ENCODE measurements at regions not wholly inside any gene's neighbourhood (a gene's known extent, or its start where the extent isn't known, plus 50 kb on each side); places are given as distances from the start of the nearest gene placed in this dataset.
"Not testable (repeated sequence)": the region's sequence is repeated elsewhere in the genome, so short reads cannot be mapped to it uniquely, and the experiment has no call there.

DNA sequence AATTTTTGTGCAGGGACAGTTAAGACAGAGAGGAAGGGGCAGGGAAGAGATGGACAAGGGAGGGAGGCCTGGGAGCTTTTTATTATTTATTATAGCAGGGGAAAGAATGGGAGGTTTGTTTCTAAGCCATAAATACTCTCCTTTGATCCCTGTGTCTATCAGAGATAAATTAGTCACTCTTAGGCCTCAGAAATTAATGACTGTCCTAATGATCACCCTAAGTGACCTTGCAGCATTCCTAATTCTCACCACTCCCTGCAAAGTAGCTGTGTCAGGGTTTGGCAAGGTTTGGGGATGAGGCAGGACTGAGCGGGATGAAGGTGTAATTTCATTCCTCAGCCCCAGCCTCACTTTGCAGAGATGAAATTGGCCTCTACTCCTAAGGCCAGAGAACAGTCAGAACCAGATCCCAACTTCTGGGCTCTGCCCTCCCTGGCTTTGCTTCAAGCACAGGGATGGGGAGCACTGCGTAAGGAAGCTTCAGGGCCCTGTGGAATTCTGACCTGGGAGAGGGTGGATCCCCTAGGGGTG lies 95.0 kb downstream of the TMEM17 start:
- no peak for DNase-seq (ENCODE audit: low read depth)

DNA sequence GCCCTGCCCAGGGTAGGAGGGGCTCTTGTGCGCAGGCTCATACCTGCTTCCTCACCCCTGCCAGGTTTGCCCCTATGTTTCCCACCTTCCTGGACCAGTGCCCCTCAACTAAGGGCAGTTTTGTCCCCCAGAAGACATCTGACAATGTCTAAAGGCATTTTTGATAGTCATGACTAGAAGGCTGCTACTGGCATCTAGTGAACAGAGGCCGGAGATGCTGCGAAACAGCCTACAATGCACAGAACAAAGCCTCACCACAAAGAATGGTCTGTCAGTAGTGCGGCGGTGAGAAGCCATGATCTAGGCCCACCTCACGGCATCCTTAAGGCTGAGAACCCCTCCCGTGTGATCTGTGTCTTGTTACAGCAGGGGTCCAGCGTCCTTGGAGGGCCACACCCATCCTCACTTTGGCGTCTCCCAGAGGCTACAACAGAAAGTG lies 96.0 kb downstream of the TMEM17 start:
- DNase-seq (ENCODE audit: low read depth), result no peak

DNA sequence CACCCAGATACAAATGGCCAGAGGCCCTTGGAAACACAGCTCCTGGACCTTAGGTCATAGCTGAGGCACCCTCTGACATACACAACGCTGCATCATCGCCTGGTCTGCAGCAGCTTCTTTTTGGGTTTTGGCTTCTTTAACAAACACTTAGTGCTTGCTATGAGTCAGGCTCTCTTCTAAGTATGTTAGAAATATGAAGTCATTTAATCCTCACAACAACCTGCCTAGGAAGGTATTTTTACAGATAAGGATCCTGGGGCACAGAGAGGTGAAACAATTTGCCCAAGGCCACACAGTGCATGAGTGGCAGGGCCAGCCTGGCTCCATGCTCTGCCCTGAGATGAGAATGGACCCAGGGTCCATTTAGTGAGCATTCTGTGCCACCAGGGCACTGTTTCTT lies 96.6 kb downstream of the TMEM17 start:
- DNase-seq (ENCODE audit: low read depth), result no peak

DNA sequence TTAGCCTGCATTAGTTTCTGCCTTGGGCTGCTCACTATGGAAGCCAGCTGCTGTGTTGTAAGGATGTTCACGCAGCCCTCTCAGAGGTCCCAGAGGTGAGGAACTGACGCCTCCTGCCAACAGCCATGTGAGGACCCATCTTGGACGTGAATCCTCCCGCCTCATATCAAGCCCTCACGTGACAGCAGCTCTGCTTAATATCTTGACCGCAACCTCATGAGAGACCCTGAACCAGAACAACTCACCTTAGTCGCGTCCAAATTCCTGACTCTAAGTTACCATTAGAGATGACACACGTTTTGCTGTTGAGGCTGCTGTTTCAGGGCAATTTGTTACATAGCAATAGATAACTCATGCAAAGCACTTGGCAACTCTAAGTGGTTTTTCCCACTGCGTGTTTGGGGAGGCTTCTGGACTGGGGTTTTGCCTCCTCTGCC lies 97.7 kb downstream of the TMEM17 start:
- no peak for DNase-seq (ENCODE audit: low read depth)

DNA sequence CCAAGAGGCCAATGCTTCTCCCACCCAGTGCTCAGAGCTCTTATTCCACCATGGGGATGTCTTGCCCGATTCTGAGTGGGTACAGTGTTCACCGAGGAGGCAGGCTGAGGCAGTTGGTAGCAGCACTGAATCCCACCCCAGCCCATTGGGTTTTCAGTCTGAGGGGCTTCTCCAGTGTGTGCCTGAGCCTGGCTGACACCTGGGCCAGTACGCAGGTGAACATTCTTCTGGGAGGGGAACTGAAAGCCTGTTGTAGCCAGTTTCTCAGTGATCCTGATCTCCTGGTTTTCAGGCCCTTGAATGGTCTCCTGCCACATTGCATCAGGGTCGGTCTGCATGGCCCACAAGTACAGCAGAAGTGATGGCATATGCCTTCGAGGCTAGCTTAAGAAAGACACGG lies 98.2 kb downstream of the TMEM17 start:
- DNase-seq (ENCODE audit: low read depth), result no peak

DNA sequence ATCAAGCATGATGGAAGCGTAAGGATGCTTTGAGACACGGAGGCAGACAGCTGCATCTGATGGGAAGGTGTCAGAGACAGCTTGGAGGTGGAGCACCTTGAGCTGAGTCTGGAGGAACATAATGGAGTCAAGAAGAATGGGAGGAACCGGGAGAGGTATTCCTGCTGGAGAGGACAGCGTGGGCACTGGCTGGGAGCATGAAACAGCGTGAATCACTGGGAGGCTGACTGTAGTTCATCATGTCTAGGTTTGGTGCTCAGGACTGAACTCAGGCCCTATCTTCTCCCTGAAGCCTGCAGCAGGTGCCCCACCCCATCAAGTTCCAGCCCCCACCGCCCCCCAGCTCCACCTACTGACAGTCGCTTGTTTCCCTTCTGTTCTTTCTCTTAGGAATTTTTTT lies 98.6 kb downstream of the TMEM17 start:
- DNase-seq (ENCODE audit: low read depth), result no peak

DNA sequence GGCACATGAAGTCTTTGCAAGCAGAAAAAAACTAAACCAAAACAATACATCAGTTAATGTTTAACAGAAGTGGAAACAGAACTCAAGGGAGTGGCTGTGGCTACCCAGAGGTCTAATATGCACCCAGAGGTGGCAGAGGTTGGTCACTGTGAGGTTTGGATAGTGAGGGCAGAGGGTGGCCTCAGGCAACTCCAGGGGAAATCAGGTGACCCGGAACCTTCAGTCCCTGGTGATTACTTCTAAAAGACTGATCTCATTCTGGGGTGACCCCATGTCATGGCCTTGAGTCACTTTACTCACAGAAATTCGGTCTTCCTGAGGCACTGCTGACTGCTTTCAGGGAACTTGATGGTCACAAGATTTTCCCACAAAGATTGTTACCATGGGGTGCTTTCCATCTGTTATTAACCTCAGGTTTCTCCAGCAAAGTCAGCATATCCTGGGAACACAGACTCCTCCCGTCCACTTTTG lies 99.4 kb downstream of the TMEM17 start:
- no peak for DNase-seq (ENCODE audit: low read depth)

DNA sequence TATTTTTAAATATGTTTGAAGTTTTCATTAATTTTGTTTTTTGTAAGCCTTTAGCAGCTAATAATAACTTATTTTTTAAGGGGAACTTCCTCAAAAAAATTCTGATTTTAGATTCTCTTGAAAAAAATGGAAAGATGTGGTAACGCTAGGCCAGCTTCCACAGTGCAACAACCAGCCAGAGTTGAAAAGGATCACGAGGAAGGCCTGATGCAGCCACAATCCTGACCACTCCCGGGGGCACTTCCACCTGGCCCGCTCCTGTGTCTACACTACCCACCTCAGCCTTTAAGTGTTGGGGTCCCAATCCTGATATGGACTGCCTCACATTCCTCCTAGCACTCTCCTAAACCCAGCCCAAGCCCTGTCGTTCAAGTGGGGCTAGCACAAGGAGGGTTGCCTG lies 101.1 kb downstream of the TMEM17 start:
- no peak for DNase-seq (ENCODE audit: low read depth)

DNA sequence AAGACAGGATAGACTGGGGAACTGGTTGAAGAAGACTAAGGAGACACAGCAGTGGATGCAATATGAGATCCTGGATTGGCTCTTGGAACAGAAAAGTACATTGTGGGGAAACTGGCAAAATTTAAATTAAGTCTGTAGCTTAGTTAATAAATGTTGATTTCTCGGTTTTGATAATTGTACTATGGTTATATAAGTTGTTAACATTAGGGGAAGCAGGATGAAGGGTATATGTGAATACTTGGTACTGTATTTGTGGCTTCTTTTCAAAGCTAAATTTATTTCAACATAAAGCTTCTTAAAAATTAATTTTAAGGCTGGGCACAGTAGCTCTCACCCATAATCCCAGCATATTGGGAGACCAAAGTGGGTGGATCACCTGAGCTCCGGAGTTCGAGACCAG lies 103.8 kb downstream of the TMEM17 start:
- DNase-seq (ENCODE audit: low read depth), result no peak

DNA sequence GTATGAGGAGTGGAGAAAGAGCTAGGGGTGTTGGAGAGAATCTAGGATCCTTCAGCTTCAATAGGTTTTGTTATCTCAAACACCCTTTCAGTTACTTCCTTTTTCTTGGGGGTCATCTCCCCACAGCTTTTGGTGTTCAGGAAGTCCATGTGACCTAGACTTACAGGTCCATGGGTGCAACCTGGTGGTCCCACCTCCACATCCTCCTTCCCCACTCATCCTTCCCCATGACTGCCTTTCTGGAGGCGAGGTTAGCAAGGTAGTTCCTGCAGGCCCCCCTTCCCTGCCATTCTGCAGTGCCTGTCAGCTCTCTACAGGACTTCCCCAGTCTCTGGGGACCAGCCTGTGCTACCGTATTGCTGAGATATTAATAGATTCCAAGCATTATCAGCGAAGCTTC lies 107.6 kb downstream of the TMEM17 start:
- DNase-seq (ENCODE audit: low read depth), result no peak

DNA sequence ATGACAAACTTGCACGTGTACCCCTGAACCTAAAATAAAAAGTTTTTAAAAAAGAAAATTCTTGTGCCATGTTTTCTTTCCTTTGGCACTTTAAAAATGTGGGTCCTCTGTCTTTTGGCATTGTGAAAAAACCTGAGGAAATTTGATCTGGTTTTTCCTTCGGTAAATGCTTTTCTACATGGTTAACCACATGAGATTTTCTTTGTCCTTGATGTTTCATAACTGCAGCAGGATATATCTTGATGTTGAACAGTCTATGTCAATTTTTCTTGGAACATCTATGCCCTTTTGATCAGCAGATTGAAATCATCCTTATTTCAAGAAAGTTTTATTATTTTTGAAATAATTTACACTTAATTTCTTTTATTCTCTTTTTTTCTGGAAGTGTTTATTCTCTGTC lies 109.1 kb downstream of the TMEM17 start:
- DNase-seq (ENCODE audit: low read depth), result no peak

DNA sequence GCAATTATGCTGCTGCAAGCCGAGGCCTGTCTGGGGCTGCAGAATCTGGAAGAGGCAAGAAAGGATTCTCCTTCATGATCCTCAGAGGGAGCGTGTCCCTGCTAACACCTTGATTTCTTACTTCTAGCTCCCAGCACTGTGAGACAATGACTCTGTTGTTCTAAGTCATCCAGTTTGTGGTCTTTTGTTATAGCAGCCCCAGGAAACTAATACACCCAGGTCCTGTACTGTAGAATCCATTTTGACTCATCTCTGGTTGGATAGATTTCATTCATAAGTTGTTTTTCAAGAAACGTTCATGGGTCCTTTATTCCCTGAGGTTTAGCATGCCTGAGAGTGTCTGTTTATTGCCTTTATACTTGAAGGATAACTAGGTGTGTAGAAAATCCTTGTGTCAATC lies 112.7 kb downstream of the TMEM17 start:
- DNase-seq (ENCODE audit: low read depth), result no peak

DNA sequence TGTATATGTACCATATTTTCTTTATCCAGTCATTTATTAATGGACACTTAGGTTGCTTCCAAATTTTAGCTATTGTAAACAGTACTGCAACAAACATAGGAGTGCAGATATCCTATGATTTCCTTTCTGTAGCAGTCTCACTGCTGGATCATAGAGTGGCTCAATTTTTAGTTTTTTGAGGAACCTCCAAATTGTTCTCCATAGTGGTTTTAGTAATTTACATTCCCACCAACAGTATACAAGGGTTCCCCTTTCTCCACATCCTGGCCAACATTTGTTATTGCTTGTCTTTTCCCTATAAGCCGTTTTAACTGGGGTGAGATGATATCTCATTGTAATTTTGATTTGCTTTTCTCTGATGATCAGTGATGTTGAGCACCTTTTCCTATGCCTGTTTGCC lies 114.3 kb downstream of the TMEM17 start:
- no peak for DNase-seq (ENCODE audit: low read depth)

DNA sequence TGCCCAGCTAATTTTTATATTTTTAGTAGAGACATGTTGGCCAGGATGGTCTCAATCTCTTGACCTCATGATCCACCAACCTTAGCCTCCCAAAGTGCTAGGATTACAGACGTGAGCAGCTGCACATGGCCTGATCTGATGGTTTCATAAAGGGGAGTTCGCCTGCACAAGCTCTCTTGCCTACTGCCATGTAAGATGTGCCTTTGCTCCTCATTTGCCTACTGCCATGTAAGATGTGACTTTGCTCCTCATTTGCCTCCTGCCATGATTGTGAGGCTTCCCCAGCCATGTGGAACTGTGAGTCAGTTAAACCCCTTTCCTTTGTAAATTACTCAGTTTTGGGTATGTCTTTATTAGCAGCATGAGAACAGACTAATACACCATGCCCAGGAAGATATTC lies 119.6 kb downstream of the TMEM17 start:
- not testable (repeated sequence) for DNase-seq (ENCODE audit: low read depth)

DNA sequence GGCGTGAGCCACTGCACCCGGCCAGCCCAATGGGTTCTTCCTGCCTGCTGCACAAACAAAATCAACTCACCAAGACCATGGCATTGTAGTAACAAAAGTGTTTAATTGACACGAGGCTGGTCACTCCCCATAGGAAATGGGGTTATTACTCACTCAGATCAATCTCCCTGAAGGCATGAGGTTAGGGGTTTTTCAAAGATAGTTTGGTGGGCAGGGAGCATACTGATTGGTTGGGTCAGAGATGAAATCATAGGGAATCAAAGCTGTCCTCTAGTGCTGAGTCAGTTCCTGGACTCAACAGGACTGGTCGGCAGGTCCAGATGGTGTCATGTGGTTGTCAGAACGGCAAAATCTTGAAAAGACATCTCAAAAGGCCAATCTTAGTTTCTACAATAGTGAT lies 122.1 kb downstream of the TMEM17 start:
- DNase-seq (ENCODE audit: low read depth), result no peak

DNA sequence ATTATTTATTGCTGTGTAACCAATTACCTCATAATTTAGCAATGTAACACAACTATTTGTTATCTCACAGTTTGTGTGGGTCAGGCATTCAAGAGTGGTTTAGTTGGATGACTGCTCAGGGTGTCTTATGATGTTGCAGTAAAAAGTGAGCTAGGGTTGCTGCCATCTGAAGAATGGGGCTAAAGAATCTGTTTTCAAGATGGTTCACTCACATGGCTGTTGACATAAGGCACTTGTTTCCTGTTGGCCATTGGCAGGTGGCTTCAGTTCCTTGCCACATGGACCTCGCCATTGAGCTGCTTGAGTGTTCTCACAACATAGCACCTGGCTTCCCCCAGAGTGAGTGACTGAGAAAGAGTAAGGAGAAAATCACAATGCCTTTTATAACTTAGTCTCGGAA lies 123.2 kb downstream of the TMEM17 start:
- no peak for DNase-seq (ENCODE audit: low read depth)

DNA sequence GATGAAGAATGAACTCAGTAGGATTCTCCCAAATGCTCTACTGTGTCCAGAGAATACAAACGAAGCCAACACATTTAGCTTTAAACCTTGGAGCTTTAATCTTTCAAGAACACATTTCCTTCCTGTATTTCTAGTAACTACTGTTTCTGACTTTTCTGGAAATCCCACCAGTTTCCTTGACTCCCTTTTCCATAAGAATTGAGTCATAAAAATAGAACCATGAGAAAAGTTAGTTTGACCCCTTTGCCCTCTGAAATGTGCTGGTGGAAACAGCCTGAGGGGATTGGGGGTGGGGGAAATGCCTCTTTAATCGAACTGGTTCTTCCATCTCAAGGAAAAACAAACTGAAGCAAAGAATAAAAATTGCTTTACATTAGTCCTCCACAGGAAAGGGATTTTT lies 123.9 kb downstream of the TMEM17 start:
- no peak for DNase-seq (ENCODE audit: low read depth)

DNA sequence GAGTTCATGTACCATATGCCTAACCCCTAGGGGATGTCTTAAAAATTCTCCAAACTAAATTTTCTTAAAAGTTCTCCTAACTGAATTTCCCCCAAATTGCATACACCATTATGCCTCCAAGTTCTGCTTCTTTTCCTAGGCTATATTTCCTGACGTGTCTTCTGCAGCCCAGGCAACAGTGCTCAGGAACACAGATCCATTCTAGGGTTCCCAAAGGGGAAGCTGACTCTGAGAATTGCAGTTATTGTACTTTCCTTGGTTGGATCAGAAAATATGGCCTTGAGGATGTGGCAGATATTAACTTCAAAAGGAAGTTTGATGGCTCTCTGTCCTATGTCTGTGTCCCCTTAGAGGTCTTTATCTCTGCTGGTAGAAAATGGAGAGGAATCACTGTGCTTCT lies 124.3 kb downstream of the TMEM17 start:
- no peak for DNase-seq (ENCODE audit: low read depth)

DNA sequence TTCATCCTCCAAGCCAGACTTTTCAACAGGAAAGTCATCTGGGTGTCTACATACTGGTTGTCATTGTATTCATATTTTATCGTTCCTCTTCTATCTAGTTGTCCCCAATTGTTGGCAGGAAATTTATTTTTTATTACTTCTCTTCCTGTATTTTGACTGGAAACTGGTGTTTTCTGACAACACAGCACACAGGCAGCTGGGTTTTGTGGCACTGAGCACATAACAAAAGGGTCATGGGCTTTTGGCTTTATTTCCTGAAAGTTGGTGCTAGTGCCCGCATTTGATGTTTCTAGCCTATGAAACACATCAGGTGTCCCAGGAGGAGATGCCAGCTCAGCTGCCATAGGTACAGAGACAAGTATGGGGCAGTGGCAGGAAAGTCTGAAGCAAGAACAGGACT lies 126.4 kb downstream of the TMEM17 start:
- no peak for DNase-seq (ENCODE audit: low read depth)

DNA sequence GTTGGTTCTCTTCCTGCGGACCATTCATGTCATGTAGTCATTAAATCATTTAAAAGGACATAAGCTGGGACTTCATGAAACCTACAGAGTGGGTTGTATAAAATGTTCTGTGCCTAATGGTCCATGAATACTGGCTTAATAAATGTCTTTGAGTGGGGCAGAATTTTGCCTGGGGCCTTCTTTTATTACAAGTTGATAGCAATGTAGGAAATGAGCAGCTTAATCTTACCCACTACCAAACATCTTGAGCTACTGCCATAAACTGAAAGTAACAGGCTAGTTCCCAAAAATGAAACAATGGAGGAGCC lies 130.9 kb downstream of the TMEM17 start:
- DNase-seq (ENCODE audit: low read depth), result no peak

DNA sequence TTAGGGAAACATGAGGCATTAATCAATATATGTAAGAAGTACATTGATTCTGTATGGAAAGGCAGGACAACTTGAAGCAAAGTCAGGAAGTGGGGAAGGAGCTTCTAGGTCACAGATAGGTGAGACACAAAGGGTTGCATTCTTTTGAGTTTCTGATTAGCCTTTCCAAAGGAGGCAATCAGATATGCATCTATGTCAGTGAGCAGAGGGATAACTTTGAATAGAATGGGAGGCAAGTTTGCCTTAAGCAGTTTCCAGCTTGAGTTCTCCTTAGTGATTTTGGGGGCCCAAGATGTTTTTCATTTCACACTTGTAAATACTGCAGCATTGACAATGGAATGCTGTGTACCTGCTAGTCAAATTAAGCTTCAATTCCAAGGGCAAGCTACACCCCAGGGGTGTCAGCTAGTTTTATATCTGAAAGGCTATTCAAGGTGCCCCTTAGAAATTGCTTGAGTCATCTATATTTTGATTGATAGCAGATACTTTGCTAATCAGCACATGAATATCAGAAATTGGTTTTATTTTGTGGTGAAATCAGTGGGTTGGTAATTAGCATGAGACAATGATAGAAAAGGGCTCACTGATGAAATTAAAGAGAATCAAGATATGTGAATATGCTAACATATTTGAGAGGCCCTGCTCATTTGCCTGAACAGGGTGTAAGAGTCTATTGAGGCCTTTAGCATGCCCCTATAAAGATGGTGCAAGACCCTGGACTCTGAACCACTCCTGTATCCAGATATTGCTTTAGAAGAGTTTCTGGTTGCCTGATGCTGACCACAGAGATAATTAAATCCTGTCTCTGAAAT lies 131.5 kb downstream of the TMEM17 start:
- DNase-seq (ENCODE audit: low read depth), result no peak

DNA sequence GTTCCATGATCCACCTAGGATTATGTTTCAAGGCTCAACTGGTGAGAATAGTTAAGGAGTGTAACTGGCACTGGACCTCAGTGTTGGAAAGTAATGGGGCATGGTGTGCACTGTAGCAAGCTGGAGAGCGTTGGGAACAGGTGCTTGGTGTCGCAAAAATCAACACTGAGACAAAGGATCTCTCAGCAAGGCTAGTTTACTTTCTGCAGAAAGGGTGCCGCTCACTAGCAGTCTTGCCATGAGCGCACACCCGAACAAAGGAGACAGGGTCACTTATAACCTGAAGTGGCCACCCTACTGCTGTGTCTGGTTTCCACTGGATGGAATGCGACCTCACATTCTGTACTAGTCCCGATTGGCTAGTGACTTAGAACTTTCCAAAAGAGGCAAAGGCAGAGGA lies 133.2 kb downstream of the TMEM17 start:
- no peak for DNase-seq (ENCODE audit: low read depth)

DNA sequence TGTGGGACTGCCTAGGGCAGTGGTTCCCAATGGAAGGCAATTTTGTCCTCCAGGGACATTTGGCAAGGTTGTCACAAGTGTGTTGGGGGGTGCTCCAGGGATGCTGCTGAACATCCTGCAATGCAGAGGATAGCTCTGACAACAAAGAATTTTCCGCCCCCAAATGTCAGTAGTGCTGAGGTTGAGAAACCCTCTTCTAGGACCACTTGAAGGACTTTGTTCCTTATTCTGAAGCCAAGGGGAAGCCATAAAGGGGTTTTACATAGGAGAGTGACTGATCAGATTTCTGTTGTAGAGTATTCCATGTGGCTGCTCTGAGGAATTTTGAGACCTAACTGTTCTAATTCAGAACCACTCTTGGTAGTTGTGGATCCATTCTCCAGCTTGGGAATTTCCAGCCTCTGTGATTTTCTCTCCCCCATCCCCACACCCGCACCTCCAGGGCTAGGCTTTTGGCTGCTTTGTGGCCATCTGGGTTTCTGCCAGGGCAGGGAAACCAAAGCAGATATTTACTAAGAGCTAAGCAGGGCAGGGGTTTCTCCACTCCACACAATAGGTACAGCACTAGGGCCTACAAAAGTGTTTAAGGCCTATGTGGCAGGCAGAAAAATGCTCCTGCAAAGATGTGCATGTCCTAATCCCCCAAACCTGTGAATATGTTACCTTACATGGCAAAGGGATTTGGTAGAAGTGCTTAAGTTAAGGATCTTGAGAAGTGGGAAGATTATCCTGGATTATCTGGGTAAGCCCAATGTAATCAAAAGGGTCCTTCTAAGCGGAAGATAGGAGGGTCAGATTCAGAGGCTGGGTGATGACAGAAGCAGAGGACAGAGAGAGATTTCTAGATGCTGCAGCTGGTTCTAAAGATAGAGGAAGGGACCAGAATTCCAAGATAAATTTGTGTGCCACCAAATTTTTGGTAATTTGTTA lies 135.4 kb downstream of the TMEM17 start:
- DNase-seq (ENCODE audit: low read depth), result no peak

All from activated T-helper 1 cell treated with Interleukin-2 at 50 U/mL for 16 hours (primary cell).